HepG2 (cell line): ENCODE measurements at regions not wholly inside any gene's neighbourhood (a gene's known extent, or its start where the extent isn't known, plus 50 kb on each side); places are given as distances from the start of the nearest gene placed in this dataset.

ENCODE experiments used
- FOXJ3 ChIP-seq: sonication (generic); formaldehyde crosslinking; IDR thresholded peaks from 2 replicates; pipeline ENCODE4 v1.4.0; 2020; ENCODE audit warnings: missing genetic modification reagents, mild to moderate bottlenecking, borderline replicate concordance
- SRSF4 ChIP-seq: fragments of 200-400 bp; formaldehyde crosslinking; IDR thresholded peaks from one replicate; pipeline ENCODE4 v1.6.1; 2018; ENCODE audit warnings: mild to moderate bottlenecking, low read depth, low read length, moderate library complexity; ENCODE audit not compliant: poor library complexity, severe bottlenecking
- SRSF9 ChIP-seq: fragments of 200-400 bp; formaldehyde crosslinking; IDR thresholded peaks from 2 replicates; pipeline ENCODE4 v1.6.1; 2018; ENCODE audit warnings: borderline replicate concordance, mild to moderate bottlenecking, low read depth, low read length; ENCODE audit not compliant: insufficient read depth, poor library complexity, severe bottlenecking
- TBP ChIP-seq: sonication (generic); formaldehyde crosslinking; IDR thresholded peaks from 2 replicates; pipeline ENCODE4 v1.5.0; 2020; ENCODE audit warnings: missing genetic modification reagents
- ZNF124 ChIP-seq: sonication (generic); formaldehyde crosslinking; IDR thresholded peaks from 2 replicates; pipeline ENCODE4 v1.4.0; 2020; ENCODE audit warnings: missing genetic modification reagents
- ZNF343 ChIP-seq: sonication (generic); formaldehyde crosslinking; IDR thresholded peaks from 2 replicates; pipeline ENCODE4 v1.4.0; 2020; ENCODE audit warnings: mild to moderate bottlenecking, missing genetic modification reagents
- ZSCAN20 ChIP-seq: sonication (generic); formaldehyde crosslinking; IDR thresholded peaks from 2 replicates; pipeline ENCODE4 v1.4.0; 2020; ENCODE audit warnings: missing genetic modification reagents, mild to moderate bottlenecking, borderline replicate concordance
- TF ChIP-seq, protein P1 (sequence below): sonication (generic); formaldehyde crosslinking; IDR thresholded peaks from 2 replicates; pipeline ENCODE4 v1.4.0; 2020; ENCODE audit warnings: missing genetic modification reagents, borderline replicate concordance
- TF ChIP-seq, protein P2 (sequence below): sonication (generic); formaldehyde crosslinking; IDR thresholded peaks from 2 replicates; pipeline ENCODE4 v1.8.0; 2022; ENCODE audit warnings: mild to moderate bottlenecking, missing genetic modification reagents, moderate library complexity

DNA sequence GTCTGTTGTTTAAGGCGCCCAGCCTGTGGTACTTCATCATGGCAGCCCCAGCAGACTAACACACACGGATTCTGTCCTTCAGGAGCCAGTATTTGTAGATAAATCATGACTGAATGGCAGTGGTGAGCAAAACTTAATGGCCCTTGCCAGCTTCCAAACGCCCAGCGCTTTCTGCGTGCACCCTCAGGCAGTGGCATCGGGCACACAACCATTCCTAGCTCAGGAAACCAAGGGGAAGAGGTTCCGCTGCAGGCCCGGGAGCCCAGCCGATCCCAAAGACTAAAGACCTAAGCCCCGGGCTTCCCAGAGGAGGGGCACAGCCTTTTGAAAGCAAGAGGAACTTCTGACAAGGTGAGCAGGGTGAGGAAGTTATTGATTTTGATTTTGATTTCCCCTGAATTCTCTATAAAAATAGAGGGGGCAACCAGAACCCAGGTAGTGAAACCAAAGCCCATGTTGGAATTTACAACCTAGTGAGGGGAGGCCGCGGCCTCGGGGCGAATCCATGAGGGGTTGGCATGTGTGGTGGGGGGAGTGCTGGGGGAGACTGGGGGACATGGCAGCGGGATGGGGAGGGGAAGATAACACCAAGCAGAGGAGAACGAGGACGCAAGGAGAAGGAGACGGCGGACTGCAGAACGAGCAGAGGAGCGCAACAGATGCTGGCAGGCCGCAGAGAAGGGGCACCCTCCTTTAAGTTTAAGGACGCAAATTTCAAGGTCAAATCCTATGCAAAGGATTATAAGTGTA lies 79.9 kb upstream of the SEPTIN5 start (continued):
- TF ChIP-seq, protein P1, sequence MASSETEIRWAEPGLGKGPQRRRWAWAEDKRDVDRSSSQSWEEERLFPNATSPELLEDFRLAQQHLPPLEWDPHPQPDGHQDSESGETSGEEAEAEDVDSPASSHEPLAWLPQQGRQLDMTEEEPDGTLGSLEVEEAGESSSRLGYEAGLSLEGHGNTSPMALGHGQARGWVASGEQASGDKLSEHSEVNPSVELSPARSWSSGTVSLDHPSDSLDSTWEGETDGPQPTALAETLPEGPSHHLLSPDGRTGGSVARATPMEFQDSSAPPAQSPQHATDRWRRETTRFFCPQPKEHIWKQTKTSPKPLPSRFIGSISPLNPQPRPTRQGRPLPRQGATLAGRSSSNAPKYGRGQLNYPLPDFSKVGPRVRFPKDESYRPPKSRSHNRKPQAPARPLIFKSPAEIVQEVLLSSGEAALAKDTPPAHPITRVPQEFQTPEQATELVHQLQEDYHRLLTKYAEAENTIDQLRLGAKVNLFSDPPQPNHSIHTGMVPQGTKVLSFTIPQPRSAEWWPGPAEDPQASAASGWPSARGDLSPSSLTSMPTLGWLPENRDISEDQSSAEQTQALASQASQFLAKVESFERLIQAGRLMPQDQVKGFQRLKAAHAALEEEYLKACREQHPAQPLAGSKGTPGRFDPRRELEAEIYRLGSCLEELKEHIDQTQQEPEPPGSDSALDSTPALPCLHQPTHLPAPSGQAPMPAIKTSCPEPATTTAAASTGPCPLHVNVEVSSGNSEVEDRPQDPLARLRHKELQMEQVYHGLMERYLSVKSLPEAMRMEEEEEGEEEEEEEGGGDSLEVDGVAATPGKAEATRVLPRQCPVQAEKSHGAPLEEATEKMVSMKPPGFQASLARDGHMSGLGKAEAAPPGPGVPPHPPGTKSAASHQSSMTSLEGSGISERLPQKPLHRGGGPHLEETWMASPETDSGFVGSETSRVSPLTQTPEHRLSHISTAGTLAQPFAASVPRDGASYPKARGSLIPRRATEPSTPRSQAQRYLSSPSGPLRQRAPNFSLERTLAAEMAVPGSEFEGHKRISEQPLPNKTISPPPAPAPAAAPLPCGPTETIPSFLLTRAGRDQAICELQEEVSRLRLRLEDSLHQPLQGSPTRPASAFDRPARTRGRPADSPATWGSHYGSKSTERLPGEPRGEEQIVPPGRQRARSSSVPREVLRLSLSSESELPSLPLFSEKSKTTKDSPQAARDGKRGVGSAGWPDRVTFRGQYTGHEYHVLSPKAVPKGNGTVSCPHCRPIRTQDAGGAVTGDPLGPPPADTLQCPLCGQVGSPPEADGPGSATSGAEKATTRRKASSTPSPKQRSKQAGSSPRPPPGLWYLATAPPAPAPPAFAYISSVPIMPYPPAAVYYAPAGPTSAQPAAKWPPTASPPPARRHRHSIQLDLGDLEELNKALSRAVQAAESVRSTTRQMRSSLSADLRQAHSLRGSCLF (CRISPR knock-in tag): no peak
- TF ChIP-seq SRSF9 (no peak), FOXJ3 (CRISPR knock-in tag) (no peak), ZSCAN20 (CRISPR knock-in tag) (no peak), ZNF124 (CRISPR knock-in tag) (no peak), ZNF343 (CRISPR knock-in tag) (no peak), TBP (CRISPR knock-in tag) (no peak), SRSF4 (no peak)
- TF ChIP-seq, protein P2, sequence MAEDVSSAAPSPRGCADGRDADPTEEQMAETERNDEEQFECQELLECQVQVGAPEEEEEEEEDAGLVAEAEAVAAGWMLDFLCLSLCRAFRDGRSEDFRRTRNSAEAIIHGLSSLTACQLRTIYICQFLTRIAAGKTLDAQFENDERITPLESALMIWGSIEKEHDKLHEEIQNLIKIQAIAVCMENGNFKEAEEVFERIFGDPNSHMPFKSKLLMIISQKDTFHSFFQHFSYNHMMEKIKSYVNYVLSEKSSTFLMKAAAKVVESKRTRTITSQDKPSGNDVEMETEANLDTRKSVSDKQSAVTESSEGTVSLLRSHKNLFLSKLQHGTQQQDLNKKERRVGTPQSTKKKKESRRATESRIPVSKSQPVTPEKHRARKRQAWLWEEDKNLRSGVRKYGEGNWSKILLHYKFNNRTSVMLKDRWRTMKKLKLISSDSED (CRISPR knock-in tag): no peak
